Body of pancreas (tissue), 4 donors: ENCODE measurements at regions not wholly inside any gene's neighbourhood (a gene's known extent, or its start where the extent isn't known, plus 50 kb on each side); places are given as distances from the start of the nearest gene placed in this dataset.

Experiments
- ATAC-seq: fragments of 150-250 bp; one replicate; pipeline ENCODE4 v1.9.1; 2016
- DNase-seq, 4 donors: peaks; one replicate each; pipeline ENCODE4 v3.0.0-alpha.2; 2019
- H3K27ac ChIP-seq, 4 donors: fragments of 200-600 bp; sonication (generic); 1 replicate in 3 of 4; 2 replicates in 1 of 4; pipeline versions ENCODE4 v1.5.1 to v1.6.1; 2016 to 2019; ENCODE audit warnings: mild to moderate bottlenecking in 1 of 4, mixed read lengths in 1 of 4, moderate library complexity in 1 of 4
- H3K27me3 ChIP-seq, 2 donors: fragments of 200-600 bp; sonication (generic); one replicate each; pipeline ENCODE4 v1.6.0; 2016; ENCODE audit warnings: mild to moderate bottlenecking in 1 of 2
- H3K36me3 ChIP-seq, 2 donors: fragments of 200-600 bp; sonication (generic); replicated peaks in 1 of 2; 2 replicates each; pipeline ENCODE4 v1.5.1; 2016; ENCODE audit warnings: low read depth in 2 of 2; ENCODE audit not compliant: insufficient read depth in 1 of 2
- H3K4me1 ChIP-seq: fragments of 200-600 bp; sonication (generic); one replicate; pipeline ENCODE4 v1.6.0; 2016
- H3K4me3 ChIP-seq, 2 donors: fragments of 200-600 bp; sonication (generic); 1 replicate in 1 of 2; 2 replicates in 1 of 2; pipeline ENCODE4 v1.5.1; 2016 to 2019
- H3K9me3 ChIP-seq, 3 donors: fragments of 200-600 bp; sonication (generic); 1 replicate in 2 of 3; 2 replicates in 1 of 3; pipeline ENCODE4 v1.5.1; 2016
- CTCF ChIP-seq, 7 experiments: fragments of 450-650 bp in 4 of 7; fragments of 200-600 bp in 3 of 7; sonication (generic) in 3 of 7; IDR thresholded peaks; one replicate each; pipeline ENCODE4 v1.5.1; 2016 to 2019; ENCODE audit warnings: antibody characterized with exemption in 7 of 7
- POLR2A ChIP-seq, 3 donors: fragments of 450-650 bp; IDR thresholded peaks; one replicate each; pipeline ENCODE4 v1.6.1; 2016; ENCODE audit warnings: antibody characterized with exemption in 3 of 3, mild to moderate bottlenecking in 2 of 3
- WGBS, 2 donors: methylation state at CpG; one replicate each; pipeline ENCODE4 v1.1.5; 2017; 5-methylcytosine and 5-hydroxymethylcytosine counted together
- intact Hi-C: fragments of 100-400 bp; cut with DNase I; formaldehyde crosslinking; loops from one replicate; pipeline ENCODE4 v1.15.1; 2023

- no peak overlapping the region for H3K27ac ChIP-seq
- H3K9me3 ChIP-seq = no peaks in the 10 kb centered on the region
- no peaks in the 10 kb centered on the region for H3K36me3 ChIP-seq
- H3K27me3 ChIP-seq = no peaks in the 10 kb centered on the region
- no peak for DNase-seq
- no peak for ATAC-seq
- intact Hi-C loops = no loop called here
- TF ChIP-seq CTCF (IDR thresholded peaks at IDR 0.05) (no peak), POLR2A (IDR thresholded peaks at IDR 0.05) (no peak)
- 43% methylated on average over 2 of the region's 2 CpGs for WGBS, 2 donors
- H3K4me1 ChIP-seq = peaks cover 16% of the 10 kb centered on the region
- H3K4me3 ChIP-seq = no peak overlapping the region
Measured at GRCh38 chr21:35727830-35728229, 332.5 kb downstream of the SETD4 start.

DNA sequence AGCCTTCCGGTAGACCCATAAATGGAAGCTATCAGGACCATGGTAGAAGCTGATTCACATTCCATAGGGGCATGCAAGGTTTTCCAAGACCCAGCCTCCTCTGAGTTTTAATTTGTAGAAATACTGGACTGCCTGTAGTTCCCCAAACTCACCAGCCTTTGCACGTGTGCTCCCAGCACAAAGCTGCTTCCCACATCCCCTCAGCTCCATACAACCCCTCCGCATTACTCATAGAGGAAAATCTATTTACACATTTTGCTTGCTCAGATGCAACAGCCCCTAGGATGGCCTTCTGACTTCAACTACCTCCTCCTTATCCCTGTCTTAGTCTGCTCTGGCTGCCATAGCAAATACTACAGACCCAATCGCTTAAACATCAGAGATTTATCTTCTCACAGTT is 336.2 kb downstream of the SETD4 start:
- no peak for TF ChIP-seq CTCF (IDR thresholded peaks at IDR 0.05)
- TF ChIP-seq POLR2A (IDR thresholded peaks at IDR 0.05) = no peak
- no peaks in the 10 kb centered on the region for H3K27me3 ChIP-seq
- H3K9me3 ChIP-seq = no peaks in the 10 kb centered on the region
- no peaks in the 10 kb centered on the region for H3K36me3 ChIP-seq
- intact Hi-C loops = no loop called here
- peaks cover 46% of the 10 kb centered on the region for H3K4me1 ChIP-seq
- WGBS, 2 donors = 68 to 71% methylated on average over 4 of the region's 4 CpGs
- no peak overlapping the region for H3K4me3 ChIP-seq
- DNase-seq = no peak
- ATAC-seq = no peak
- peak overlapping the region in 1 of 4 donors; percentile 39 for H3K27ac ChIP-seq

- DNase-seq = no peak
- ATAC-seq = no peak
- H3K36me3 ChIP-seq = no peaks in the 10 kb centered on the region
- WGBS, 2 donors = 37 to 46% methylated on average over 4 of the region's 4 CpGs
- intact Hi-C loops = no loop called here
- no peaks in the 10 kb centered on the region for H3K27me3 ChIP-seq
- H3K27ac ChIP-seq = peak overlapping the region in 3 of 4 donors; percentile 77 to 82 (median 81)
- H3K4me3 ChIP-seq = no peak overlapping the region
- peaks cover 70% of the 10 kb centered on the region for H3K4me1 ChIP-seq
- no peak for TF ChIP-seq POLR2A (IDR thresholded peaks at IDR 0.05)
- no peaks in the 10 kb centered on the region for H3K9me3 ChIP-seq
Measured at GRCh38 chr21:35721701-35722100, 338.6 kb downstream of the SETD4 start.

DNA sequence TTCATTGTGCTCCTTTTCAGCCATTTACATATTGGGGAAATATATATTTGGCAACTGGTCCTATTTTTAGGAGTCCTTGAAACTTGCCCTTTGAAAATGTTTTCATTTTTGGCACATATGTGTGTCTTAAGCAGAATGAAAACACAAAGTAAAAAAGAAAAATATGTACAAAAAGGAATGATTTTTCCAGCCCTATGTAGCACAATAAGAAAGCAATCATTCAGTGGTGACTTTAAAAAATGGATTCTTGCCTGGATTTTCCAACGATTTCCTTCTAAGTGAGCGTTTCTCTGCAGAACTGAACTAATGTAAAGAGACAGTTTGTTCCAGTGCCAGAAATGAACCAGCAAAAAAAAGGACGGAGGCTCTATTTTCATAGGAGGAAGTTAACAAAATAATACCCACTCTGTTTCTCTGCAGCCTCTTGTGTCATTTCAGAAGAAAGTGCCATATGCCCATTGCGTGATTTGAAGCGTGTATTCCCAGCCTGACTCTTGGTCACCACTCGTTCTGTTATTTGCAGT is 340.1 kb downstream of the SETD4 start:
- Histone ChIP-seq H3K9me3 (no peaks in the 10 kb centered on the region), H3K27ac (peak overlapping the region; percentile 60 to 82 (median 79)), H3K4me1 (peaks cover 65% of the 10 kb centered on the region), H3K36me3 (no peaks in the 10 kb centered on the region), H3K4me3 (peak overlapping the region in 1 of 2 donors; percentile 20), H3K27me3 (no peaks in the 10 kb centered on the region)
- 8 to 14% methylated on average over 6 of the region's 6 CpGs for WGBS, 2 donors
- ATAC-seq (peak; percentile 71), DNase-seq (peak in 3 of 4 donors; percentile 18 to 65 (median 30))
- peak in 2 of 3 donors; percentile 45 for TF ChIP-seq POLR2A (IDR thresholded peaks at IDR 0.05)
- no peak for TF ChIP-seq CTCF (IDR thresholded peaks at IDR 0.05)
- intact Hi-C loops = no loop called here

DNA sequence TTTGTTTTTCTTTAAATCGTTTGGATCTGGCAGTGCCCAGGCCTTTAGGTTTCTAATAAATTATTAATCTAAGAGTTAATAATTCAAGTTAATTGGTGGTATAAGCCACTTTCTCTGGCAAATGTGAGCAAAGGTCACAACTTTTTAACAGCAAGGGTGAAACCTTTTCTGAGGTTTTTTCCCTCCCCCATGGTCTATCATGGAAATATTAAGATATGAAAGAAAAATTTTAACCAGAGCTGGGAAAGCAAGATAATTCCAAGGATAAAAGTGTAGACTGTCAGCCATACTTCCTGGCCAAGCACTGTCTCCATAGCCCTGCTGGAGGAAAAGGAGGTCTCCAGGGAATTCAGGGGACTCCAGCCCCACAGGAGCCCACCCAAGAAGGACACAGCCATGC is 341.2 kb downstream of the SETD4 start:
- Histone ChIP-seq H3K4me1 (peaks cover 60% of the 10 kb centered on the region), H3K36me3 (no peaks in the 10 kb centered on the region), H3K4me3 (no peak overlapping the region), H3K27me3 (no peaks in the 10 kb centered on the region), H3K9me3 (no peaks in the 10 kb centered on the region), H3K27ac (peak overlapping the region in 3 of 4 donors; percentile 77 to 82 (median 81))
- DNase-seq (no peak), ATAC-seq (peak; percentile 28)
- TF ChIP-seq CTCF (IDR thresholded peaks at IDR 0.05) (no peak), POLR2A (IDR thresholded peaks at IDR 0.05) (no peak)
- intact Hi-C loops = no loop called here
- WGBS, 2 donors = 9 to 23% methylated on average over 1 of the region's 1 CpG
